DLD1 (cell line): ENCODE measurements at regions not wholly inside any gene's neighbourhood (a gene's known extent, or its start where the extent isn't known, plus 50 kb on each side); places are given as distances from the start of the nearest gene placed in this dataset.

Source experiments
- in situ Hi-C: cut with HindIII; loops from 2 replicates; pipeline ENCODE4 v1.10.0; 2017; ENCODE audit warnings: low sequenced_read_pairs

DNA sequence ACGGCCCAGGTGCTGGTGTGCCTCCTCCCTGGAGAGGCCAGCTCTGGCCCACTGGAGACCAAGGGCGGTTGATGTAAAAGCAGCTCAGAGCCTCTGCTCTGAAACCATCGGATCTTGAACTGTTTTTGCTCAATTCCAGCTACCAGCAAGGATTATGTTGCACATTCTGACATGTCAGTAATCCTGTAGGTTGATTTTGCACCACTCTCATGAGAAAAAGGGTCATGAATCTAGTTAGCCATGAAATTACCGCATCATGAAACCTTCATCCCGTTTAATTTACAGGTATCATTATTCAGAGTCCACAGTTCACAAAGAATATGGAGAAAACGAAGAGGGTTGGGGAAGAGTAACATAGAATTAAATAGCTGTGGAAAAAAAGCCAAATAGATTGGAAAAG, 120.4 kb upstream of the NSMCE3 start:
- in situ Hi-C loops: no loop called here

DNA sequence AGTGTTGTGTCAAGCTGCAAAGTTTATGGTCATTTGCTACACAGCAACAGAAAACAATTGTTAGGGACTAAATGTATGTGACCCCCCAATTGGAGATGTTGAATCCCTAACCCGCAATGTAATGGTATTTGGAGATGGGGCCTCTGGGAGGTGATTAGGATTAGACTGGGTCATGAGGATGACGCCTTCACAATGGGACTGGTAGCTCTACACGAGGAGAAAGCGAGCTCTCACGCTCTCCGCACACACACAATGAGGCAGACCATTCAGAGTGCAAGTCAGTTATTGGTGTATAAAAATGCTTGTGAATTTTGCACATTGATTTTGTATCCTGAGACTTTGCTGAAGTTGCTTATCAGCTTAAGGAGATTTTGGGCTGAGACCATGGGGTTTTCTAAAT, 116.9 kb upstream of the NSMCE3 start:
- in situ Hi-C loops: no loop called here

DNA sequence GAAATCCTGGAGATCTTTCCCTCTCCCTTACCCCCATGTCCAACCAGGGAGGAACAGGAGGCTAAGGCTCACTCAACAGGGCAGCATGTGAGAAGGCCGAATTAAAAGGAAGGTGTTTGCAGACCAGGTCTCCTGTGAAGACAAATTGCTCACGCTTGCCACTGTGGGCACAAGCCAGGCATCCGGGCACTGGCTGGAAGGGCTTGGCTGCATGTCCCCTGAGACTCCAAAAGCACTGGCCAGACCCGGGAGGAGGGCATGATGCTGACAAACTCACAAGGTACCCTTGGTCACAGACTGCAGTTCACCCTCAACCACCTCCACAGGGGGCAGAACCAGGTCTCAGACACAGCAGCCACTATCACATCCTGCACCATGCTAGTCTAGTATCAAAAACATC, 113.7 kb upstream of the NSMCE3 start:
- in situ Hi-C loops: no loop called here

DNA sequence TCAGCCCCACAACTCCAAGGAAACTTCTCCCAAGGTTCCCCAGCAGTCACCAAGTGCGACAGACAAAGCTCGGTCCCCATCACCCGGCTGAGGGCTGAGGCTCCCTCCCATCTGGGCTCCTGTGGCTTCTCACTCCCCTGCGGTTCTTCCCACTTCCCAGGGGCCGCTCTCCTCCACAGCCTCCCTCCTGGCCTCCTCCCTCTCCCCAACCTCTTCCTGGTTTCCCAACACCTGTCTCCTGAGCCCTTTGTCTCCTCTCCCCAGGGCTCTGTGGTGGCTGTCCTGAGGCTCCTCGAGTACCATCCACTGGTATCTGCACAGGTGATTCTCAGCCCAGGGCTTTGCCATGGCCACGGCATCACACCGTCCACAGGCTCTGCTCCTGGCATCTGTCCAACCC, 113.2 kb upstream of the NSMCE3 start:
- in situ Hi-C loops: no loop called here

- in situ Hi-C loops: no loop called here
Observed at GRCh38 chr15:29380466-29380865, 110.8 kb upstream of the NSMCE3 start.

DNA sequence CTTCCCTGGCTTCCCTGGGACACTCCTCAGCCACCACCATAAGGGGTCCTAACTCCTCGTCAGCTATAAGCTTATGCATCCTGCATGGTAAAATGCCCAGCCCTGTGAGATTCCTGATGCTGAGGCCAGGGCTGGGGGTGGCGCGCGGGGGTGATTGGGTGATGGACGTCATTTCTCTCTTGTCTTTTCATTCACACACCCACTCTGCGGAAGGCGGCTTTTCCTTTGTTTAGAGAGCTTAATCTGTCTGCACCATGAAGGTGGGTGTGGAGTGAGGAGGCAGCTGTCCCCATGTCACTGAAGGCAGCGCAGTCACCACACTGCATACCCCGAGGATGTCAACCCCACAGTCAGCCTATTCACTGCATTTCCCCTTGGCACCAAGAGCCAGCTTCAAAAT, 110.0 kb upstream of the NSMCE3 start:
- in situ Hi-C loops: no loop called here

DNA sequence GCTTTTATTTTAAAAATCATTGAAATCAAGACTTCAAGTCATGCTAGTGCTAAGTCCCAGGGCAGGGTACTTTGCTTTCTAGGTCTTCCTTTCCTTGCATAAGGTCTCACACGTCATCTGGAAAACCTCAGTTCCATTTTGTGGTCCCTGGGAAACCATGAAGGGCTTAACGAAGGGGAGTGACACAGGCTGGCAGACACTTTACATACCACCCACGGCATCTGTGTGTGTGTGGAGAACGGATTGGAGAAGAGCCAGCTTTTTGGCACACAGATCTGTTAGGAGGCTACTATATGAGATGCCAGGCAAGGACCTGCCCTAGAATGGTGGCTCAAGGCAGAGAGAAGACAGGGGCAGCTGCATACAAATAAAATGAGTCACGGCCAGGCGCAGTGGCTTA, 107.5 kb upstream of the NSMCE3 start:
- in situ Hi-C loops: no loop called here

GRCh38 chr15:29376590-29376989, 107.0 kb upstream of the NSMCE3 start:
- in situ Hi-C loops: no loop called here

DNA sequence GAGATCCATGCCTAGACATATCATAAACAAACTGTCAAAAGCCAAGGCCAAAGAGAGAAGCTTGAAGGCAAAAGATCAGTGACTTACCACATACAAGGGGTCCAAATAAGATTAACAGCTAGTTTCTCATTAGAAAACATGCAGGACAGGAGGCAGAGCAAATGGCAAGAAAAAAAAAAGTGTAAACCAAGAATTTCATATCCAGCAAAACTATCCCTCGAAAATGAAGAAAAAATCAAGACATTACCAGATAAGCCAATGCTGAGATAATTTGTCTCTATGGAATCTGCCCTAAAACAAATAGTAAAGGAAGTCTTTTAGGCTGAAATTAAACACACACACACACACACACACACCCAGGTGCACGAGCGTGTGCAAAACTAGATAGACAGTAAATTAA, 99.6 kb upstream of the NSMCE3 start:
- in situ Hi-C loops: no loop called here

GRCh38 chr15:29364426-29365078, 94.9 kb upstream of the NSMCE3 start:
- in situ Hi-C loops: no loop called here

GRCh38 chr15:29361560-29361959, 91.9 kb upstream of the NSMCE3 start:
- in situ Hi-C loops: no loop called here

DNA sequence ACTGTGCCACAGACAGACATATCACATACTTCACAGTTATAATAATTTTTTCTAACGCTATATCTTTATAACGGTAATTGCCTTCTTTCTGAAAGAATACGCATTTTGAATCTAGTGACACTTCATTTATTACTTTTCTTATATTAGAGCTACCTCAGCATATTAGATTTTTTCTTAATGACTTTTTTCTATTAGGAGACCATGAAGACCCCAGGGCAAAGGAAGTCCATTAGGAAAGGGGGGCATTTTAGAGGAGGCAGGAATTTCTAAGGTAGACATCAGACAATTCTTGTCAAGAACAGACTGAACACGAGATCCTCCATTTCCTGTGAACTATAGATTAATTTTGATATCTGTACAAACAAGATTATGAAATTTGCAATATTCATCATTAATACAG, 90.5 kb upstream of the NSMCE3 start:
- in situ Hi-C loops: no loop called here

GRCh38 chr15:29356786-29357185, 87.2 kb upstream of the NSMCE3 start:
- in situ Hi-C loops: no loop called here

DNA sequence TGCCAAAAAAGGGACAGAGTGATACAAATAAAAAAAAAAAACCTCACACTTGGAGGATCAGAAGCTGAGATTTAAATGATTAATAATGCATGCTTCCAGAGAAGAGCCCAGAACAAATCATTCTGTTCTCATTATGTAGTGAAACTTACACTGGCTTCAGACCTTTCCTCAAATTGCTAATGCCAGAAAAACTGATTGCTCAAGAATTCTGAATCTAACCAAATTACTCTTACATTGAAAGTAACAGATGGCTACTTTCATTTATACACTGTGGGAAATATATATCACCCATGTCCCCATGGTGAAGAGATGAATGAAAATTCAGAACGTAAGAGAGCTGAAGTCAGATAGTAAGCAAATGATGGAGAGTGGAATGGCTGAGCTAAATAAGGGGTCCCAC, 85.9 kb upstream of the NSMCE3 start:
- in situ Hi-C loops: no loop called here

DNA sequence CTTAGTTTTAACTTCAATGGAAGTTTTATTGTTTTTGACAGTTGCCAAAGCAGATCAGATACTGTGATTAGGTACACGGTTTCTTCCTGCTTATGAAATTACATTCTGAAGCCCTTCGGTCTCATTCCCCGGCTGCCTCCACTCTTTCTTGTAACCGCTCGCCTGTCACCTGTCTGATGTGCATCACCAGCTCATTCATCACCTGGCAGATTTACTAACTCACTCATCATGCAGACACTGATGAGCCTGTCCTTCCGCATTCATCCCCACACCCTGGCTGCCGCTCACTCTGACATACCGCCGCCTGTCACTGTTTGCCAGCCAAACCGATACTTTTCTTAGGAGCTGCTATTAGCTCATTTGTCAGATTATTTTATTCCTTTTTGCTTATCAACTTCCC, 82.8 kb upstream of the NSMCE3 start:
- in situ Hi-C loops: no loop called here

DNA sequence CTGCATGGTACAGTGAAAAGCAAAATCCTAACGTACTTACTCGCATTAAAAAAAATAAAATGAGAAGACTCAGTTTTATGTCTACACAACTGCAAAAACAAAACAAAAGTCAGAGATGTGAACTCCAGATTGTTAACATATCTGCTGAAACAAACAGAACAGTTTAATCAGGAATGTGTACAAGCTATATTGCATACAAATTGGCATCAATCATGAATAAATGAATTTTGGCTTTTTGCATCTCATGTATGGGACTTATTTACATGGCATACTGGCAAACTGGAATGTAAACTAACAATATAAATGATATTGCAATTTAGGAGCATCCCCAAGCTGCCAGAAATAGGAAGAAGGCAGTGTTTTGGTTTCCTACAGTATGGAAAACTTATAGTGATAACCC, 79.6 kb upstream of the NSMCE3 start:
- in situ Hi-C loops: no loop called here

- in situ Hi-C loops: no loop called here
Observed at GRCh38 chr15:29348336-29348914, 78.8 kb upstream of the NSMCE3 start.

- in situ Hi-C loops: no loop called here
Observed at GRCh38 chr15:29346998-29347397, 77.4 kb upstream of the NSMCE3 start.

GRCh38 chr15:29345549-29346525, 76.2 kb upstream of the NSMCE3 start:
- in situ Hi-C loops: no loop called here

GRCh38 chr15:29344474-29344873, 74.9 kb upstream of the NSMCE3 start:
- in situ Hi-C loops: no loop called here

DNA sequence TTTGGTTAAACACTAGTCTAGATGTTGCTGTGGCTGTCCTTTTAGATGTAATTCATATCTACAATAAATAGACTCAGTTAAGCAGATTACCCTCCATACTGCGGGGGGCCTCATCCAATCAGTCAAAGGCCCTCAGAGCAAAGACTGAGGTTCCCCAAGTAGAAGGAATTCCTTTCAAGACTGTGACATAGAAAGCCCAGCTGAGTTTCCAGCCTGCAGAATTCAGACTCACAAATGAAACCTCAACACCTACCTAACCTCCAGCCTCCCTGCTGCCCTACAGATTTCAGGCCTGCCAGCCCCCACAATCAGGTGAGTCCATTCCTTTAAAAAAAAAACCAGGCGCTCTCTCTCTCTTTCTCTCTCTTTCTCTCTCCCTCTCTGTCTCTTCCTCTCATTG, 73.6 kb upstream of the NSMCE3 start:
- in situ Hi-C loops: no loop called here

DNA sequence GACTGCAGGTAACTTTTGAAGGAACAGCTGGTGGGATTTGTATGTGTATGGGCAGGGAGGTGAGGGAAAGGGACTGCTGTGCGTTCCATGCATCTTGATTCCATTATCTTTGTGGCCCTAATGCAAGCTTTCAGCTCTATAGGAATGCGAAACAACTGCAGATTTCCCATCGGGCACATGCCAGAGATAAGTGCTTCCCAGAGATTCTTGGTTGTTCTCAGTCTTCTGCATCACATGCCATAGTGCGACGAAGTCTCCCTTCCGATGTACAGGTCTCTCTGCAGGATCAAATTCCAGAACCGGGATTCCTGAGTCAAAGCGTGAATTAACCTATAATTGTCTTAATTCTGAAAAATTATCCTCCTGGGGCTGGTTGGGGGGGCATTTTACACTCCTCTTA, 72.6 kb upstream of the NSMCE3 start:
- in situ Hi-C loops: no loop called here
